Keratinocyte (primary cell): ENCODE measurements at regions not wholly inside any gene's neighbourhood (a gene's known extent, or its start where the extent isn't known, plus 50 kb on each side); places are given as distances from the start of the nearest gene placed in this dataset.

Source experiments
- DNase-seq: peaks from one replicate; pipeline ENCODE4 v3.0.0-alpha.2; 2011; ENCODE audit warnings: low read depth, missing footprints, low spot score
- FAIRE-seq: peaks from 2 replicates; lab custom pipeline; 2011; peaks lifted over from hg19 to GRCh38; lab: Jason Lieb, UNC
- H2AFZ ChIP-seq: 2 replicates; pipeline ENCODE4 v1.6.0; 2012; ENCODE audit warnings: low read length, control low read depth, inconsistent platforms; ENCODE audit not compliant: control insufficient read depth
- H3K27ac ChIP-seq: 2 replicates; pipeline ENCODE4 v1.5.1; 2011; ENCODE audit warnings: low read length; ENCODE audit not compliant: control insufficient read depth, insufficient read depth
- H3K27me3 ChIP-seq: 3 replicates; pipeline ENCODE4 v1.6.0; 2011; ENCODE audit warnings: low read length; ENCODE audit not compliant: control insufficient read depth, insufficient read depth; ENCODE audit errors: extremely low read depth
- H3K36me3 ChIP-seq, 2 experiments: 2 replicates in 1 of 2; 3 replicates in 1 of 2; pipeline ENCODE4 v1.5.1; 2011; ENCODE audit warnings: low read length in 2 of 2, mild to moderate bottlenecking in 1 of 2; ENCODE audit not compliant: control insufficient read depth in 2 of 2, insufficient read depth in 2 of 2; ENCODE audit errors: extremely low read depth in 1 of 2
- H3K4me1 ChIP-seq: 3 replicates; pipeline ENCODE4 v1.5.1; 2011; ENCODE audit warnings: low read length; ENCODE audit not compliant: control insufficient read depth, insufficient read depth; ENCODE audit errors: extremely low read depth
- H3K4me2 ChIP-seq: 3 replicates; pipeline ENCODE4 v1.6.0; 2011; ENCODE audit warnings: low read depth, low read length; ENCODE audit not compliant: control insufficient read depth, insufficient read depth; ENCODE audit errors: extremely low read depth
- H3K4me3 ChIP-seq, 3 experiments: fragments of 200-600 bp in 1 of 3; sonication (generic) in 1 of 3; 2 replicates in 2 of 3; 3 replicates in 1 of 3; pipeline ENCODE4 v1.5.1; 2011 to 2016; ENCODE audit warnings: low read length in 3 of 3, mild to moderate bottlenecking in 3 of 3, control low read depth in 2 of 3, inconsistent platforms in 1 of 3, low read depth in 1 of 3, mixed read lengths in 1 of 3, mixed run types in 1 of 3, moderate library complexity in 1 of 3; ENCODE audit not compliant: control insufficient read depth in 2 of 3, insufficient read depth in 2 of 3; ENCODE audit errors: extremely low read depth in 1 of 3
- H3K79me2 ChIP-seq: 2 replicates; pipeline ENCODE4 v1.6.0; 2012; ENCODE audit warnings: low read length; ENCODE audit not compliant: control insufficient read depth, insufficient read depth
- H3K9ac ChIP-seq: 3 replicates; pipeline ENCODE4 v1.6.0; 2011; ENCODE audit warnings: low read length; ENCODE audit not compliant: control insufficient read depth, insufficient read depth; ENCODE audit errors: extremely low read depth
- H3K9me1 ChIP-seq: 3 replicates; pipeline ENCODE4 v1.6.0; 2011; ENCODE audit warnings: low read length; ENCODE audit not compliant: control insufficient read depth, insufficient read depth; ENCODE audit errors: extremely low read depth
- H3K9me3 ChIP-seq: 2 replicates; pipeline ENCODE4 v1.5.1; 2012; ENCODE audit warnings: low read depth, low read length; ENCODE audit not compliant: control insufficient read depth
- H4K20me1 ChIP-seq: 3 replicates; pipeline ENCODE4 v1.6.0; 2011; ENCODE audit warnings: low read length; ENCODE audit not compliant: control insufficient read depth, insufficient read depth; ENCODE audit errors: extremely low read depth
- EZH2 ChIP-seq: IDR thresholded peaks from one replicate; pipeline ENCODE4 v1.6.1; 2012; ENCODE audit warnings: inconsistent platforms, mild to moderate bottlenecking, low read length, moderate library complexity
- dilution Hi-C: fragments of 300-500 bp; cut with MboI; formaldehyde crosslinking; loops from one replicate; pipeline ENCODE4 v1.7.0; 2020; ENCODE audit warnings: low sequenced_read_pairs; ENCODE audit not compliant: extremely low pct_ligation_motif_present
- TF ChIP-seq, protein P1 (sequence below), 3 experiments: IDR thresholded peaks in 1 of 3; conservative IDR thresholded peaks in 1 of 3; optimal IDR thresholded peaks in 1 of 3; 2 replicates in 2 of 3; 3 replicates in 1 of 3; pipeline versions ENCODE3 to v1.5.1; 2011; ENCODE audit warnings: low read length in 3 of 3, mild to moderate bottlenecking in 3 of 3, moderate library complexity in 2 of 3, control low read depth in 1 of 3, inconsistent platforms in 1 of 3; ENCODE audit not compliant: insufficient read depth in 2 of 3; ENCODE audit errors: extremely low read depth in 1 of 3

DNA sequence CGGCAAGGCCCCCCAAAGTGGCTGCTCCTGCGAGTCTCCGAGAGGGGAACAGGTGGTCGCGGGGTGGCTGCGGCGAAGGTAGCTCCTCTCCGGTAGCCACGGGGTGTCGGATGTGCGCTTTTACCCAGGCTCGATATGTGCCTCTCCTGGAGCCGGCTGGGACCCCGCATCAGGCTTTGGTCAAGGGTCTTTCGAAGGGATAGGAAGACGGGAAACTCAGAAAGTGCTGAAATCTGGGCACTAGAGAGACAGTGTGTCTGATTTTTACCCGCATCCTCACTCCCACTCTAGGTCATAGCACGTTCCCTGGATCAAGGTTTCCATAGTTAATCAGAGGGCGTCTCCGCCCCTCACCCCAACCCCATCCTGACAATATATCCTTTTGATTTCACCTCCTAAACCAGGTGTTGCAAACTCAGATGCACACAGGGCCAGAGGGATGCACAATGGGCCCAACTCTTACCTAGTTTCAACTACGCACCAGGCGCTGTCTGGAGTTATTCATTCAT, 156.9 kb downstream of the PTPN11 start:
- Histone ChIP-seq H3K79me2 (no peaks in the 10 kb centered on the region), H3K4me1 (no peaks in the 10 kb centered on the region), H2AFZ (no peak overlapping the region), H3K4me3 (no peak overlapping the region), H3K27me3 (peaks cover 7% of the 10 kb centered on the region), H3K9me3 (no peaks in the 10 kb centered on the region), H3K9me1 (no peaks in the 10 kb centered on the region), H3K36me3 (no peaks in the 10 kb centered on the region), H3K27ac (no peak overlapping the region), H4K20me1 (no peaks in the 10 kb centered on the region), H3K9ac (no peak overlapping the region), H3K4me2 (no peak overlapping the region)
- dilution Hi-C loops = no loop called here
- FAIRE-seq (no peak), DNase-seq (no peak)
- TF ChIP-seq EZH2 = peak; percentile 24
- TF ChIP-seq, protein P1, sequence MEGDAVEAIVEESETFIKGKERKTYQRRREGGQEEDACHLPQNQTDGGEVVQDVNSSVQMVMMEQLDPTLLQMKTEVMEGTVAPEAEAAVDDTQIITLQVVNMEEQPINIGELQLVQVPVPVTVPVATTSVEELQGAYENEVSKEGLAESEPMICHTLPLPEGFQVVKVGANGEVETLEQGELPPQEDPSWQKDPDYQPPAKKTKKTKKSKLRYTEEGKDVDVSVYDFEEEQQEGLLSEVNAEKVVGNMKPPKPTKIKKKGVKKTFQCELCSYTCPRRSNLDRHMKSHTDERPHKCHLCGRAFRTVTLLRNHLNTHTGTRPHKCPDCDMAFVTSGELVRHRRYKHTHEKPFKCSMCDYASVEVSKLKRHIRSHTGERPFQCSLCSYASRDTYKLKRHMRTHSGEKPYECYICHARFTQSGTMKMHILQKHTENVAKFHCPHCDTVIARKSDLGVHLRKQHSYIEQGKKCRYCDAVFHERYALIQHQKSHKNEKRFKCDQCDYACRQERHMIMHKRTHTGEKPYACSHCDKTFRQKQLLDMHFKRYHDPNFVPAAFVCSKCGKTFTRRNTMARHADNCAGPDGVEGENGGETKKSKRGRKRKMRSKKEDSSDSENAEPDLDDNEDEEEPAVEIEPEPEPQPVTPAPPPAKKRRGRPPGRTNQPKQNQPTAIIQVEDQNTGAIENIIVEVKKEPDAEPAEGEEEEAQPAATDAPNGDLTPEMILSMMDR (optimal IDR thresholded peaks at IDR 0.05 in 1 of 3, IDR thresholded peaks at IDR 0.05 in 1 of 3, conservative IDR thresholded peaks at IDR 0.05 in 1 of 3; ENCODE audit: extremely low read depth in 1 of 3, insufficient read depth in 2 of 3, low read length in 3 of 3) = no peak

DNA sequence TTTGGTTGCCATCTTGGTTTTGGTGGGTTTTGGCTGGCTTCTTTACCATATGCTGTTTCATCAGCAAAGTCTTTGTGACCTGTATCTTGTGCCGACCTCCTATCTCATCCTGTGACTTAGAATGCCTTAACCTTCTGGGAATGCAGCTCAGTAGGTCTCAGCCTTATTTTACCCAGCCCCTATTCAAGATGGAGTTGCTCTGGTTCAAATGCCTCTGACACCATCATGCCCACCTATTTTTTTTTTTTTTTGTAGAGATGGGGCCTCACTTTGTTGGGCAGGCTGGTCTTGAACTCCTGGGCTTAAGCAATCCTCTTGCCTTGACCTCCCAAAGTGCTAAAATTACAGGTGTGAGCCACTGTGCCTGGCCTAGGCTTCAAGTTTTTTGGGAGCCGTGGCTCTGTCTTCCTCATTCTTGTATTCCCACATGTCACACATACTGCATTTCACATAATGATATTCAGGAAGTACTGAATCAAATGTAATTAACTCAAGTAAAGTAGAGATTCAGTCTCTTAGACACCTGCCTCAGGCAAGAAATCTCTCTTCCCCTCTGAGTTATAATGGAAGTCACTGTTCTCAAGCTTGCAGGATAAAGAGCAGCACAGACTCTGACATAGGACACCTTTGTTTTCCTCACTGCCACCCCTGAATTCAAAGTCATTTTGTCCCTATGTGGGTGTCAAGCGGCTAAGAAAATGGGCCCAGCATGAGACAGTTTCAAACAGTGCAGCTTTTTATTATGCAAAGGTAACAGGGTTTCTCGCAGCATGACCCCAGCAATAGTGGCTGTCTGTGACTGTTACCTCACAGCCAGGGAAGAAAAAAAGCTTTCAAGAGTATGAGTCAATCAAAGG, 159.0 kb downstream of the PTPN11 start:
- Histone ChIP-seq H3K4me3 (no peak overlapping the region), H4K20me1 (no peaks in the 10 kb centered on the region), H3K9ac (no peak overlapping the region), H3K27ac (no peak overlapping the region), H3K4me1 (no peaks in the 10 kb centered on the region), H3K79me2 (no peaks in the 10 kb centered on the region), H3K36me3 (no peaks in the 10 kb centered on the region), H3K9me1 (no peaks in the 10 kb centered on the region), H3K4me2 (no peak overlapping the region), H3K27me3 (peaks cover 7% of the 10 kb centered on the region), H3K9me3 (no peaks in the 10 kb centered on the region), H2AFZ (no peak overlapping the region)
- dilution Hi-C loops = no loop called here
- DNase-seq = no peak
- TF ChIP-seq, protein P1 (optimal IDR thresholded peaks at IDR 0.05 in 1 of 3, IDR thresholded peaks at IDR 0.05 in 1 of 3, conservative IDR thresholded peaks at IDR 0.05 in 1 of 3; ENCODE audit: extremely low read depth in 1 of 3, insufficient read depth in 2 of 3, low read length in 3 of 3) = no peak
- TF ChIP-seq EZH2 = no peak
- FAIRE-seq = no peak
